ENCODE measurements at regions not wholly inside any gene's neighbourhood (a gene's known extent, or its start where the extent isn't known, plus 50 kb on each side); places are given as distances from the start of the nearest gene placed in this dataset.

GRCh38 chr6:103858003-103858402 lies 1001.7 kb downstream of the HACE1 start:
- Histone ChIP-seq H3K36me3 (ENCODE audit: control insufficient read depth, insufficient read depth, low read length) (no peaks in the 10 kb centered on the region), H3K79me2 (ENCODE audit: control insufficient read depth, insufficient read depth, low read length) (no peaks in the 10 kb centered on the region), H3K4me3 (no peak overlapping the region), H4K20me1 (replicated peaks; ENCODE audit: control insufficient read depth, insufficient read depth, low read length) (no peaks in the 10 kb centered on the region), H3K27me3 (ENCODE audit: control insufficient read depth in 2 of 2, insufficient read depth in 2 of 2, low read length in 2 of 2) (no peaks in the 10 kb centered on the region), H2AFZ (ENCODE audit: low read depth, low read length) (no peak overlapping the region), H3K4me2 (ENCODE audit: insufficient read depth, low read length) (no peak overlapping the region), H3K4me1 (replicated peaks in 1 of 2; ENCODE audit: control insufficient read depth in 2 of 2, insufficient read depth in 2 of 2, low read length in 2 of 2) (no peaks in the 10 kb centered on the region), H3K27ac (ENCODE audit: extremely low read depth, low read depth, low read length) (no peak overlapping the region), H3K9me3 (replicated peaks; ENCODE audit: control insufficient read depth, insufficient read depth, low read depth, low read length) (no peaks in the 10 kb centered on the region), H3K9me1 (ENCODE audit: control insufficient read depth, insufficient read depth, low read length) (no peaks in the 10 kb centered on the region), H3K9ac (ENCODE audit: insufficient read depth in 1 of 2, low read depth in 2 of 2, low read length in 2 of 2) (no peak overlapping the region)
- DNase-seq (ENCODE audit: extremely low read depth in 1 of 4, low spot score in 3 of 4): no peak
- FAIRE-seq: no peak
- no peak for ATAC-seq
- no TSS peak for BruUV-seq (replicated peaks)
- in situ Hi-C loops (cut with MboI) (no loop called here), intact Hi-C loops (cut with micrococcal nuclease) (no loop called here)
- ChIA-PET POLR2A (no interaction called here), CTCF (ENCODE audit: low intra/inter-chr PET ratio) (no interaction called here)
- 0% methylated on average over 2 of the region's 2 CpGs for WGBS (ENCODE audit: insufficient coverage, low coverage, missing lambda C conversion rate)
- TF ChIP-seq PRDM10 (IDR thresholded peaks at IDR 0.05; ENCODE audit: partially characterized antibody): no peak
- no peak for TF ChIP-seq ZNF551 (CRISPR knock-in tag; IDR thresholded peaks at IDR 0.05)
- TF ChIP-seq L3MBTL2 (IDR thresholded peaks at IDR 0.05): no peak
- no peak for TF ChIP-seq JUNB (CRISPR knock-in tag; conservative IDR thresholded peaks at IDR 0.05)
- TF ChIP-seq ZBTB12 (CRISPR knock-in tag; IDR thresholded peaks at IDR 0.05): no peak
- no peak for TF ChIP-seq ZBTB40 (IDR thresholded peaks at IDR 0.05)
- no peak for TF ChIP-seq ZBTB40 (CRISPR knock-in tag; IDR thresholded peaks at IDR 0.05)
- no peak for TF ChIP-seq ARID3B (CRISPR knock-in tag; IDR thresholded peaks at IDR 0.05; ENCODE audit: borderline replicate concordance)
